Astrocyte (in vitro differentiated cells and primary cell): ENCODE measurements at regions not wholly inside any gene's neighbourhood (a gene's known extent, or its start where the extent isn't known, plus 50 kb on each side); places are given as distances from the start of the nearest gene placed in this dataset.

Source experiments
- DNase-seq: peaks from one replicate; pipeline ENCODE4 v3.0.0-alpha.2; 2010; ENCODE audit warnings: low read depth
- FAIRE-seq: peaks from 2 replicates; lab custom pipeline; 2011; peaks lifted over from hg19 to GRCh38; lab: Jason Lieb, UNC
- H2AFZ ChIP-seq: 2 replicates; pipeline ENCODE4 v1.6.0; 2012; ENCODE audit warnings: low read depth, low read length, inconsistent platforms
- H3K27ac ChIP-seq: 2 replicates; pipeline ENCODE4 v1.5.1; 2011; ENCODE audit warnings: low read depth, low read length, inconsistent platforms
- H3K27me3 ChIP-seq: 2 replicates; pipeline ENCODE4 v1.6.0; 2011; ENCODE audit warnings: low read length, inconsistent platforms; ENCODE audit not compliant: insufficient read depth
- H3K36me3 ChIP-seq: 2 replicates; pipeline ENCODE4 v1.5.1; 2011; ENCODE audit warnings: low read length, inconsistent platforms; ENCODE audit not compliant: insufficient read depth
- H3K4me1 ChIP-seq: 2 replicates; pipeline ENCODE4 v1.5.1; 2011; ENCODE audit warnings: low read length, inconsistent platforms; ENCODE audit not compliant: insufficient read depth
- H3K4me2 ChIP-seq: 2 replicates; pipeline ENCODE4 v1.6.0; 2012; ENCODE audit warnings: low read length, inconsistent platforms
- H3K4me3 ChIP-seq: 2 replicates; pipeline ENCODE4 v1.5.1; 2011; ENCODE audit warnings: low read depth, mild to moderate bottlenecking, low read length, inconsistent platforms; ENCODE audit not compliant: insufficient read depth
- H3K79me2 ChIP-seq: 2 replicates; pipeline ENCODE4 v1.6.0; 2012; ENCODE audit warnings: mild to moderate bottlenecking, low read length, inconsistent platforms; ENCODE audit not compliant: insufficient read depth
- H3K9ac ChIP-seq: 2 replicates; pipeline ENCODE4 v1.6.0; 2012; ENCODE audit warnings: mild to moderate bottlenecking, low read length, inconsistent platforms
- H3K9me3 ChIP-seq: 2 replicates; pipeline ENCODE4 v1.5.1; 2012; ENCODE audit warnings: low read depth, mild to moderate bottlenecking, low read length, inconsistent platforms; ENCODE audit not compliant: insufficient read depth
- H4K20me1 ChIP-seq: 2 replicates; pipeline ENCODE4 v1.6.0; 2012; ENCODE audit warnings: low read length, inconsistent platforms; ENCODE audit not compliant: insufficient read depth
- H3K27ac Mint-ChIP-seq: one replicate; pipeline ENCODE4 v1.8.0; 2021; ENCODE audit warnings: mild to moderate bottlenecking, mixed read lengths; ENCODE audit not compliant: unreplicated experiment
- H3K27me3 Mint-ChIP-seq: one replicate; pipeline ENCODE4 v1.8.0; 2021; ENCODE audit warnings: low read depth, mixed read lengths; ENCODE audit not compliant: unreplicated experiment
- H3K36me3 Mint-ChIP-seq: one replicate; pipeline ENCODE4 v1.8.0; 2021; ENCODE audit warnings: low read depth, mixed read lengths; ENCODE audit not compliant: unreplicated experiment
- H3K4me1 Mint-ChIP-seq: one replicate; pipeline ENCODE4 v1.8.0; 2021; ENCODE audit warnings: low read depth, mixed read lengths; ENCODE audit not compliant: unreplicated experiment
- H3K4me3 Mint-ChIP-seq: one replicate; pipeline ENCODE4 v1.8.0; 2021; ENCODE audit warnings: mild to moderate bottlenecking, moderate library complexity, mixed read lengths; ENCODE audit not compliant: unreplicated experiment
- H3K9me3 Mint-ChIP-seq: one replicate; pipeline ENCODE4 v1.8.0; 2021; ENCODE audit warnings: mild to moderate bottlenecking, mixed read lengths; ENCODE audit not compliant: unreplicated experiment
- EZH2 ChIP-seq: IDR thresholded peaks from 2 replicates; pipeline ENCODE4 v1.6.1; 2012; ENCODE audit warnings: mild to moderate bottlenecking, low read length, inconsistent platforms; ENCODE audit not compliant: insufficient read depth
- TF ChIP-seq, protein P1 (sequence below): IDR thresholded peaks from 2 replicates; pipeline ENCODE4 v1.5.1; 2011; ENCODE audit warnings: low read depth, mild to moderate bottlenecking, inconsistent platforms, low read length, moderate library complexity; ENCODE audit not compliant: insufficient read depth

DNA sequence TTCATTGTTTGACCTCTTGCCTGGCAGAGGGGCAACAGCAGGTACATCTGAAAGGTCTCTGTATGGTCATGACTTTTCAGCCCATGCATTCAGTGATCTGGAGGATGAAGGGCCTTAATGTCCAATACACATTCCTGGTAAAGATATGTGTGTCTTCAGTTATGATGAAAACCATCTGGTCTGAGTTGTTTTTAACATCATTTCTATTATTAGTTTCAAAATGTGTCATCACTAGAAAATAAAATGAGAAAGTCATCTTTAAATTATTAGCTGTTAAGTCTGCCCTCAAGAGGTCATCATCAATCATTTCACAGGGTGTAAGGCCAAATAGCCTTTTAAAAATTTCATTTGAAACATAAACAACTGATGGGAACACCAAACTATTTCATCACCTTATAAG lies 92.1 kb upstream of the PLSCR4 start:
- H3K9me3 ChIP-seq, result no peaks in the 10 kb centered on the region
- no peak overlapping the region for H3K4me2 ChIP-seq
- no peaks in the 10 kb centered on the region for H4K20me1 ChIP-seq
- H3K9me3 Mint-ChIP-seq, result no peaks in the 10 kb centered on the region
- no peak overlapping the region for H3K9ac ChIP-seq
- H3K27ac Mint-ChIP-seq, result no peak overlapping the region
- H3K27me3 ChIP-seq, result no peaks in the 10 kb centered on the region
- H3K4me1 Mint-ChIP-seq, result no peaks in the 10 kb centered on the region
- no peak overlapping the region for H3K4me3 Mint-ChIP-seq
- no peaks in the 10 kb centered on the region for H3K36me3 ChIP-seq
- FAIRE-seq (no peak), DNase-seq (peak; percentile 16)
- no peak overlapping the region for H3K4me3 ChIP-seq
- TF ChIP-seq, protein P1, sequence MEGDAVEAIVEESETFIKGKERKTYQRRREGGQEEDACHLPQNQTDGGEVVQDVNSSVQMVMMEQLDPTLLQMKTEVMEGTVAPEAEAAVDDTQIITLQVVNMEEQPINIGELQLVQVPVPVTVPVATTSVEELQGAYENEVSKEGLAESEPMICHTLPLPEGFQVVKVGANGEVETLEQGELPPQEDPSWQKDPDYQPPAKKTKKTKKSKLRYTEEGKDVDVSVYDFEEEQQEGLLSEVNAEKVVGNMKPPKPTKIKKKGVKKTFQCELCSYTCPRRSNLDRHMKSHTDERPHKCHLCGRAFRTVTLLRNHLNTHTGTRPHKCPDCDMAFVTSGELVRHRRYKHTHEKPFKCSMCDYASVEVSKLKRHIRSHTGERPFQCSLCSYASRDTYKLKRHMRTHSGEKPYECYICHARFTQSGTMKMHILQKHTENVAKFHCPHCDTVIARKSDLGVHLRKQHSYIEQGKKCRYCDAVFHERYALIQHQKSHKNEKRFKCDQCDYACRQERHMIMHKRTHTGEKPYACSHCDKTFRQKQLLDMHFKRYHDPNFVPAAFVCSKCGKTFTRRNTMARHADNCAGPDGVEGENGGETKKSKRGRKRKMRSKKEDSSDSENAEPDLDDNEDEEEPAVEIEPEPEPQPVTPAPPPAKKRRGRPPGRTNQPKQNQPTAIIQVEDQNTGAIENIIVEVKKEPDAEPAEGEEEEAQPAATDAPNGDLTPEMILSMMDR, result no peak
- TF ChIP-seq EZH2, result no peak
- no peaks in the 10 kb centered on the region for H3K4me1 ChIP-seq
- H3K27ac ChIP-seq, result no peak overlapping the region
- H3K79me2 ChIP-seq, result no peaks in the 10 kb centered on the region
- H3K36me3 Mint-ChIP-seq, result no peaks in the 10 kb centered on the region
- H3K27me3 Mint-ChIP-seq, result no peaks in the 10 kb centered on the region
- no peak overlapping the region for H2AFZ ChIP-seq

DNA sequence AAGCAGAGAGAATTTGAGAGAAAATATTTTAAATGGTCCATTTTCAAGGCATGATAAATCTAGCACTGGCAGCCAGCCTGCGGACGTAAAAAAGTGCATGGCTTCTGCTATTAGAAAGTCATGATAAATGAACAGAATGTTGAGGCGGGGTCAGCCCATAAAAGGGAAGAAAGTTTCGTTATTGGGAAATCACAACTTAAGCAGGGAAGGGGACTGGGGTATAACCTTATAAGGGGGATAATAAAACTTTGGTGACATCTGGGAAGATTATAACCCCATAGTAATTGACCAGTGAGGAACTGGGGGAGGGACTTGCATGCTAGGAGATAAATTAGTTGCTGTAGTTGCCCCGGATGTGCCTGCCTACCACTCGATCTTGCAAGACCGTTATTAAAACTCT lies 88.4 kb upstream of the PLSCR4 start:
- Histone ChIP-seq H3K79me2 (no peaks in the 10 kb centered on the region), H3K4me1 (no peaks in the 10 kb centered on the region), H2AFZ (no peak overlapping the region), H3K36me3 (no peaks in the 10 kb centered on the region), H4K20me1 (no peaks in the 10 kb centered on the region), H3K9ac (no peak overlapping the region), H3K4me3 (no peak overlapping the region), H3K4me2 (no peak overlapping the region), H3K27ac (no peak overlapping the region), H3K27me3 (no peaks in the 10 kb centered on the region), H3K9me3 (no peaks in the 10 kb centered on the region)
- FAIRE-seq (no peak), DNase-seq (no peak)
- H3K27me3 Mint-ChIP-seq, result no peaks in the 10 kb centered on the region
- H3K27ac Mint-ChIP-seq, result no peak overlapping the region
- H3K9me3 Mint-ChIP-seq, result no peaks in the 10 kb centered on the region
- no peaks in the 10 kb centered on the region for H3K4me1 Mint-ChIP-seq
- no peaks in the 10 kb centered on the region for H3K36me3 Mint-ChIP-seq
- no peak for TF ChIP-seq EZH2
- H3K4me3 Mint-ChIP-seq, result no peak overlapping the region

DNA sequence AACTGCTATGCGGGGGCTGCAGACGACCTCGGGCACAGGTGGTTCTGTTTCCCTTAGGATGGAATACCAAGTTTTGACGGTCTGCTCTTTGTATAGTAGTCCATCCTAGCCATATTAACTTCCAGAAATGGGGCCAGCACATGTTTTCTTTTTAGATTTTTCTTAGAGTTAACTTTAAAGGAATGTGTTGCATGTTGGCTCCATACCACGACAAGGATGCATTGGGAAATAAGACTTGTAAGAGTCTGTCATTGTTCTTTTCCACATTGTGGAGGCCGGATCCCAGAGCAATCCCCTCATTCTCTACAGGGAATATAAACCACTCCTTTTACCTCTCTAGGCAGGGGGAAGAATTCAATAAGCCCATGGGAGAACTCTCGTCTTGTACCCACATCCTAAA lies 87.1 kb upstream of the PLSCR4 start:
- H3K79me2 ChIP-seq, result no peaks in the 10 kb centered on the region
- Mint-ChIP-seq H3K9me3 (no peaks in the 10 kb centered on the region), H3K36me3 (no peaks in the 10 kb centered on the region), H3K27me3 (no peaks in the 10 kb centered on the region), H3K4me3 (no peak overlapping the region), H3K4me1 (no peaks in the 10 kb centered on the region), H3K27ac (no peak overlapping the region)
- no peaks in the 10 kb centered on the region for H3K27me3 ChIP-seq
- no peaks in the 10 kb centered on the region for H3K9me3 ChIP-seq
- no peak for DNase-seq
- H3K4me2 ChIP-seq, result no peak overlapping the region
- TF ChIP-seq, protein P1, result no peak
- TF ChIP-seq EZH2, result no peak
- no peak overlapping the region for H2AFZ ChIP-seq
- no peaks in the 10 kb centered on the region for H3K36me3 ChIP-seq
- no peak for FAIRE-seq
- no peak overlapping the region for H3K27ac ChIP-seq
- H4K20me1 ChIP-seq, result no peaks in the 10 kb centered on the region
- H3K4me3 ChIP-seq, result no peak overlapping the region
- no peaks in the 10 kb centered on the region for H3K4me1 ChIP-seq
- H3K9ac ChIP-seq, result no peak overlapping the region
